Activated T-helper 17 cell treated with anti-CD3 and anti-CD28 coated beads, Interleukin-2, amount 50 U/mL, for 72 hours (primary cell): ENCODE measurements at regions not wholly inside any gene's neighbourhood (a gene's known extent, or its start where the extent isn't known, plus 50 kb on each side); places are given as distances from the start of the nearest gene placed in this dataset.
"Not testable (repeated sequence)": the region's sequence is repeated elsewhere in the genome, so short reads cannot be mapped to it uniquely, and the experiment has no call there.

Source experiments
- ATAC-seq: fragments of 150-1000 bp; cut with Tn5 transposase; replicated peaks from 2 replicates; pipeline ENCODE4 v1.10.0; 2021; ENCODE audit warnings: mild to moderate bottlenecking, moderate library complexity
- H3K27ac Mint-ChIP-seq: one replicate; pipeline ENCODE4 v1.8.0; 2022; ENCODE audit warnings: mixed read lengths
- H3K27me3 Mint-ChIP-seq: one replicate; pipeline ENCODE4 v1.8.0; 2022; ENCODE audit warnings: mixed read lengths
- H3K36me3 Mint-ChIP-seq: one replicate; pipeline ENCODE4 v1.8.0; 2022; ENCODE audit warnings: low read depth, mild to moderate bottlenecking, mixed read lengths
- H3K4me1 Mint-ChIP-seq: one replicate; pipeline ENCODE4 v1.8.0; 2022; ENCODE audit warnings: mixed read lengths
- H3K4me3 Mint-ChIP-seq: one replicate; pipeline ENCODE4 v1.8.0; 2022; ENCODE audit warnings: mild to moderate bottlenecking, mixed read lengths
- H3K9me3 Mint-ChIP-seq: one replicate; pipeline ENCODE4 v1.8.0; 2022; ENCODE audit warnings: mixed read lengths

DNA sequence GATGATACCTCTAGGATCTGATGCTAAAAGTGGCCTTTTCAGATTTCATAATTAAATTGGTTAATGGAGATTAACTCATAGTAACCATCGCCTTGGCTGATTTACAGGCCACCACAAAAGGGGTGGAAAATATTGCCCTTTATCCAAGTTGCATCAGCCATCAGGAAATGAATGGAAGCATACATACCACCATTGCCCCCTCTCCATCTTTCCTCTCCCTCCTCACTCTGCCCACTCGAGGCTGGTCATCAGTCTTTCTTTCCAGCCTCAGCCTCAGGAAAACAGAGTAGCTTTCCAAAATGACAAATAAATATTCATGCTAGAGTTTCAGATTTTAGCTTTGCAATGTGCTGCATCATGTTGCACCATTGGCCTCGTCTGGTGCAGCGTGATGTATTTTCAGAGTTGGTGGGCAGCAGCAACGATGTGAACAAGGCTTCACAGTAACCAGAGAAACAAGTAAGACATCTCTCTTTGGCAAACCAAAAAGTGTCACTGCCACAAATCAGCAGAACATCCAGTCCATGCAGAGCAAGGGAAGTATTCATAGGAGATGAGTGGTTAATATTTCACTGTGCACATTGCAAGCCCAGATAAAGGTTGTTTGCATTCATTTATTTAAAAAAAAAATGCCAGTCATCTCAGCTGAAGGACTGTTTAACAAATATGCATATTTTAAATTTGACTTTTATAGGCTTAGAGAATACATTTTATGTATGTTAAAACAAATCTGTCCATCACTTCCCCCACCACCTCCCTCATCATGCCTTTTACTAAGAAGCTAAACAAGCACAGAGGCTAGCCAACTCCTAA lies 136.7 kb upstream of the FAT3 start:
- ATAC-seq = no peak
- no peaks in the 10 kb centered on the region for H3K36me3 Mint-ChIP-seq
- H3K9me3 Mint-ChIP-seq = peaks cover 24% of the 10 kb centered on the region
- no peaks in the 10 kb centered on the region for H3K27me3 Mint-ChIP-seq
- H3K4me1 Mint-ChIP-seq = no peaks in the 10 kb centered on the region
- H3K27ac Mint-ChIP-seq = no peak overlapping the region
- no peak overlapping the region for H3K4me3 Mint-ChIP-seq

DNA sequence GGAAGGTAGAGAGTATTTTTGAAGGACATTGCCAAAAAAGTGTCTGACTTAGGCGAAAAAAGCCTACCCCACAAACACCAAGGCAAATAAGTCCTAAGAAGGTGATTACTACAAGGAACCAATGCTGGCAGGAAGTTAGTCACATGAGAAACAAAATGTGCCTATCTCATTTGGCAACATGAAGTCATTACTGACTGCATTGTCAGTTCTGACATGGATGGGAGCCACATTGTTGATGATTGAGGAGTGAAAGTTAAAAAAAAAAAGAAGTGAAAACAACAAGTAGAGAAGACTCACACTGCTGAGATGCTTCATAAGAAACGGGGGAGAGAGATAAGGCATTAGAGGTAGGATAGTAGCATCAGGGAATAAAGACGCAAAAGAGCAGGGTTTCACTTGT lies 141.5 kb upstream of the FAT3 start:
- ATAC-seq = no peak
- Mint-ChIP-seq H3K9me3 (peaks cover 11% of the 10 kb centered on the region), H3K36me3 (no peaks in the 10 kb centered on the region), H3K27ac (no peak overlapping the region), H3K27me3 (no peaks in the 10 kb centered on the region), H3K4me3 (no peak overlapping the region), H3K4me1 (no peaks in the 10 kb centered on the region)

DNA sequence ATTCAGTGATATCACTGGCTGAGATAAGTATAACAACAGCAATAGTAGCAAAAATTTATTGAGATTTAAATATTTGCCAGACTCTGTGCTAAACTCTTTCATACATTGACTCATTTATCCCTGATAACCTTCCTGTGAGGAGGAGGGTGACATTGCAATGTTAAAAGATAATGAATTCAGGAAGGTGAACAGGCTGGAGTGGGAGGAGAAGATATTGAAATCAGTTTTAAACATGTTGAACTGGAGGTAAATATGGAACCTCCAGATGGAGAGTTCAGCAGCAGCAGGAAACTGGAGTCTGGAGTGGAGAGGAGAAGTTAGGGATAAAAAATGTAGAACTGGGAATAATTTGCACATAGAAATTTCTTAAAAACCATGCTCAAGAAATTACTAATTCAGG lies 142.0 kb upstream of the FAT3 start:
- Mint-ChIP-seq H3K27ac (no peak overlapping the region), H3K4me1 (no peaks in the 10 kb centered on the region), H3K36me3 (no peaks in the 10 kb centered on the region), H3K9me3 (peaks cover 11% of the 10 kb centered on the region), H3K27me3 (no peaks in the 10 kb centered on the region), H3K4me3 (no peak overlapping the region)
- no peak for ATAC-seq

DNA sequence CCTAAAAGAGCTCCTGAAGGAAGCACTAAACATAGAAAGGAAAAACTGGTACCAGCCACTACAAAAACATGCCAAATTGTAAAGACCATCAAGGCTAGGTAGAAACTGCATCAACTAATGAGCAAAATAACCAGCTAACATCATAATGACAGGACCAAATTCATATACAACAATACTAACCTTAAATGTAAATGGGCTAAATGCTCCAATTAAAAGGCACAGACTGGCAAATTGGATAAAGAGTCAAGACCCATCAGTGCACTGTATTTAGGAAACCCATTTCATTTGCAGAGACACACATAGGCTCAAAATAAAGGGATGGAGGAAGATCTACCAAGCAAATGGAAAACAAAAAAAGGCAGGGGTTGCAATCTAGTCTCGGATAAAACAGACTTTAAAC lies 150.1 kb upstream of the FAT3 start:
- H3K4me3 Mint-ChIP-seq, H3K27me3 Mint-ChIP-seq, ATAC-seq, H3K4me1 Mint-ChIP-seq, H3K36me3 Mint-ChIP-seq, H3K27ac Mint-ChIP-seq: not testable (repeated sequence)
- peaks cover 15% of the 10 kb centered on the region for H3K9me3 Mint-ChIP-seq

DNA sequence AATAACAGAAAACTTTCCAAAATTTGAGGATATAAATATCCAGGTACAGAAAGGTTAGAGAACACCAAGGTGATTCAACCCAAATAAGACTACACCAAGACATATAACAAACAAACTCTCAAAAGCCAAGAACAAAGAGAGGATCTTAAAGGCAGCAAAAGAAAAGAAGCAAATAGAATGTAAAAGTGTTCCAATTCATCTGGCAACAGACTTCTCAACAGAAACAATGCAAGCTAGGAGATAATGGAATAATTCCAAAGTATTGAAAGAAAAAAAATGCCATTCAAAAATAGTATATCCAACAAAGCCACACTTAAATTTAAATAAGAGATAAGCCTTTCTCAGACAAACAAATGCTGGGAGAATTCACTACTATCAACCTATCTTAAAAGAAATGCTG lies 153.0 kb upstream of the FAT3 start:
- Mint-ChIP-seq H3K36me3 (no peaks in the 10 kb centered on the region), H3K4me3 (no peak overlapping the region)

DNA sequence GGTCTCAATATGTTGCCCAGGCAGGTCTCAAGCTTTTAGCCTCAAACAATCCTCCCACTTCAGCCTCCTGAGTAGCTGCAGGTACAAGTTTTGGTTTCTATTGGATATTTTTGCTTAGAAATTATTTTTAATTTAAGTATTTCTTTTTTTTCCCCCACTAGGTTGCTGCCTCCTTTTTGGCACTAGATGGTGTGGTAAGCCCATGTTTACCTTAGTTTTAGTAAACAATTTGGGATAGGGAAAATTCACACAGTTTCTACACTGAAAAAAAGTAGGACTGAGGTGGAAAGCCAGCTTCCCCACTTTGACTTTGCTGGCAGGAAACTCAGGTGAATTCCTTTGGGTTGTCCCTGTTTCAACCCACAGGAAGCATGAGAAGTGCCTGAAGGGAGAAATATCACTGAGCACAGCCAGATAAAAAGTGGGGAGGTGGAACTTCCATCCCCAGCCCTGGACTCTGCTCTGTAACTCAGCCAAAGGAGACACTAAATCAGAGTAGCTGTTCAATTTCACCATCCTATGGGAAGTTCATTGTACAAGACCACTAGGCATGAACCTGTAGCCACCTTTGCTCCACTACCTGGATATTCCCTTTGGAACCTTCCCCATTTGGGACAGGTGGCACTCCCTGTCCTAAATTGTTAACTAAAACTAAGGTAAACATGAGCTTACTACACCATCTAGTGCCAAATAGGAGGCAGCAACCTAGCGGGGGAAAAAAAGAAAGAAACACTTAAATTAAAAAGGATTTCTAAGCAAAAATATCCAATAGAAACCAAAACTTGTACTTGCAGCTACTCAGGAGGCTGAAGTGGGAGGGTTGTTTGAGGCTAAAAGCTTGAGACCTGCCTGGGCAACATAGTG lies 154.4 kb upstream of the FAT3 start:
- Mint-ChIP-seq H3K27me3 (no peaks in the 10 kb centered on the region), H3K9me3 (peaks cover 15% of the 10 kb centered on the region)
- ATAC-seq = no peak

More for the DNA sequence above, 153.0 kb upstream of the FAT3 start:
- no peak for ATAC-seq
- no peaks in the 10 kb centered on the region for H3K27me3 Mint-ChIP-seq
- H3K27ac Mint-ChIP-seq = no peak overlapping the region
- peaks cover 15% of the 10 kb centered on the region for H3K9me3 Mint-ChIP-seq
- no peaks in the 10 kb centered on the region for H3K4me1 Mint-ChIP-seq

DNA sequence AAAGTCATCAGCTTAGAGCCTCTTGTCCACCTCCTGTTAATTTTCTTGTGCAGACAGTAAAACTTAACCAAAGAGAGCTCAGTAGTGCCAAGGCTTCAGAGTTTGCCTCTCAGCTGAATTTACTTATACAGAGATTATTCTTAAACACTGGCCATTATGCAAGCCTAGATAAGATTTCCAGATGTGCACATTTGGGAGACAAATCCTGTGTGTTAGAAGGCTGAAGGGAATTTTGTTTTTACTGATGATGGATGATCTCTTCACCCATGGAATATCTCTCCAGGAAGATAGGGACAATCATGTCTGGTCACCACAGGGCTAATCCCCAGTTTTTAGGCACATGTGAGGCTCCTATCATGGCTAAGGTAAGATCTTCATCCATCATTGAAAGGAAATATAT lies 157.6 kb upstream of the FAT3 start:
- Mint-ChIP-seq H3K27ac (no peak overlapping the region), H3K4me3 (no peak overlapping the region), H3K4me1 (no peaks in the 10 kb centered on the region), H3K27me3 (no peaks in the 10 kb centered on the region), H3K36me3 (no peaks in the 10 kb centered on the region), H3K9me3 (peaks cover 16% of the 10 kb centered on the region)
- no peak for ATAC-seq

More for the DNA sequence above, 154.4 kb upstream of the FAT3 start:
- H3K36me3 Mint-ChIP-seq = no peaks in the 10 kb centered on the region
- H3K27ac Mint-ChIP-seq = no peak overlapping the region
- no peaks in the 10 kb centered on the region for H3K4me1 Mint-ChIP-seq
- no peak overlapping the region for H3K4me3 Mint-ChIP-seq

DNA sequence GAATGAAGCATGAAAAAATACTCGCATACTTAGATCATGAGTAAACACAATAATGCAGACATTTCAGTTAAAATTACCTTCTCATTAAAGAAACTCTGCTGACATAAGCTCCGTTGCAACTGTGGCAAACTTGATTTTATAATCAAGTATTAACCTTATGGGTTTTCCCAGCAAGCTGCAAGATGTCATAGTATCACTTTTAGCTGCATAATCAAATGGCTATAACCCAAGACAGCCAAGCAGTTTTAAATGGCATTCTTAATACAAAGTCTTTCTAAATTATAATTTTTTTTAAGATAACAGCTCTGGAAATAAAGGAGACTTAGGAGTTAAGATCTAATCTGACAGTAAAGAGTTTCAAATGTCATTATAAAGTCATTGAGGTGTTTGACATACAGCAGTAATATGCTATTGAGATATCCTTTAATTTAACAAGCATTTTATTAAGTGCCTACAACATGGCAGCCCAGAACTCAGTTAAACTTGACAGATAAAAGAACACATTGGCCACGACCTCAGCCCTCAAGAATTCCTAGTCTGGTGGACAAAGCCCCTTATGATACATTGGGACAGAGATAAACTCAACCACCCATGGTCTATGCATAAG lies 163.1 kb upstream of the FAT3 start:
- no peak for ATAC-seq
- Mint-ChIP-seq H3K36me3 (no peaks in the 10 kb centered on the region), H3K9me3 (peaks cover 22% of the 10 kb centered on the region), H3K27ac (no peak overlapping the region), H3K4me3 (no peak overlapping the region), H3K4me1 (no peaks in the 10 kb centered on the region), H3K27me3 (no peaks in the 10 kb centered on the region)

DNA sequence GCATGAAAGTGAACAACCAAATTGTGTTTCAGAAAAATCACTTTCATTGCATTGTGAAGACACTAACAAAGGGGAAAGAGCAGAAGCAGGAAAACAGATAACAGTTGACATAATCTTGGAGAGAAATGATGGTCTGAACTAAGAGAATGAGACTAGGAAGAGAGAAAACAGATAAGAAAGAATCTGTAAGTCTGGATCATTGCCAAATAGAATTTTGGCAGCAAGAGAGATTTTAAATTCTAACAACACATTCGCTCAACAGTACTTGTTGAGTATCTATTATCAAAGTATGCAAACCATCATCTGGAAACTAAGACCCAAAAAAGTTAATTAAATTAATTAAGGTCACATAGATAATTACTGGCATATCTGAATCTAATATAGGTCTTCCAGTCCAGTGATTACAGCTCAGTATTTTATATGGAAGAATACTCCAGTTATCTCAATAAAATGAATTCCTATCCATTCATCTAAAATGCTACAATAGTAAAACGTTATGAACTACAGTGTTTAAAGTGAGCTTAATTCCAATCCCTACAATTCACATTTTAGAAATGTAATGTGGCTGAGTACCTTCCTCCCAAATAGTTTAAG lies 166.7 kb upstream of the FAT3 start:
- H3K9me3 Mint-ChIP-seq = peaks cover 26% of the 10 kb centered on the region
- H3K27ac Mint-ChIP-seq = no peak overlapping the region
- H3K4me3 Mint-ChIP-seq = no peak overlapping the region
- no peaks in the 10 kb centered on the region for H3K36me3 Mint-ChIP-seq
- no peaks in the 10 kb centered on the region for H3K27me3 Mint-ChIP-seq
- H3K4me1 Mint-ChIP-seq = no peaks in the 10 kb centered on the region
- ATAC-seq = no peak

DNA sequence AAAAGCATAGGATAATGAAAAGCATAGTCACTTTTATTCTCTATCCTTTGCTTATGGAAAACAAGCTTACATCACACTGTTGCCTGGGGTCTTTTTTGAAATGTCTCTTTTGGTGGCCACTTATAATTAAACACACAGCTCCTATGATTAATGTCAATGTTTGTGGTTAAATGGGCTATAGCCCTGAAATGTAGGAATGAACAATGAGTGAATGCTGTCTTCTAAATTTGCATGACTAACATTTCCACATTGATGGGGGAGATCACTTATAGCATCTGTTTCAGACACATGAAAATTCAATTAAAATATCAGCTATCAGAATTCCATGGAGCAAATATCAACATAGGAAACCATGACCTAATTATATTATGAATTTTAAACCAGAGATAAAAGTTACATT lies 171.4 kb upstream of the FAT3 start:
- Mint-ChIP-seq H3K9me3 (peaks cover 14% of the 10 kb centered on the region), H3K27ac (no peak overlapping the region), H3K4me3 (no peak overlapping the region), H3K36me3 (no peaks in the 10 kb centered on the region), H3K4me1 (no peaks in the 10 kb centered on the region), H3K27me3 (no peaks in the 10 kb centered on the region)
- no peak for ATAC-seq

DNA sequence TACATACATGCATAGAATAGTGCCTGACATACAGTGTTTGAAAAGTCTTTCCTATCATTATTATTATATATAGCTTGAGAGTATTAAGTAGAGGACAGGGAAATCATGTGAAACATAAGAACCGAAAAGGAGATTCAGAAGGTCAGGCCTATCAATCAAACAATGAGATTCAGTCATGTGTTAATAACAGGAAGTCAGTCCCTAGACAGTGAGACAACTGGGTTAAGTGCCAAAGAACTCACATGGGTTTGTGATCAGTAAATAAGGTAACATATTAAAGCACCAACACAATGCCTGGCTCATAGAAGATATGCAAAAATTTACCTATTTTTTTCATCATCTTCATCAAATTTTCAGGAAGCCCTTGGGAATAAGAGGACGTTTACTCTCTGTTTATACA lies 174.3 kb upstream of the FAT3 start:
- H3K27me3 Mint-ChIP-seq = no peaks in the 10 kb centered on the region
- no peaks in the 10 kb centered on the region for H3K4me1 Mint-ChIP-seq
- H3K36me3 Mint-ChIP-seq = no peaks in the 10 kb centered on the region
- no peak overlapping the region for H3K4me3 Mint-ChIP-seq
- H3K27ac Mint-ChIP-seq = no peak overlapping the region
- ATAC-seq = no peak
- no peaks in the 10 kb centered on the region for H3K9me3 Mint-ChIP-seq

DNA sequence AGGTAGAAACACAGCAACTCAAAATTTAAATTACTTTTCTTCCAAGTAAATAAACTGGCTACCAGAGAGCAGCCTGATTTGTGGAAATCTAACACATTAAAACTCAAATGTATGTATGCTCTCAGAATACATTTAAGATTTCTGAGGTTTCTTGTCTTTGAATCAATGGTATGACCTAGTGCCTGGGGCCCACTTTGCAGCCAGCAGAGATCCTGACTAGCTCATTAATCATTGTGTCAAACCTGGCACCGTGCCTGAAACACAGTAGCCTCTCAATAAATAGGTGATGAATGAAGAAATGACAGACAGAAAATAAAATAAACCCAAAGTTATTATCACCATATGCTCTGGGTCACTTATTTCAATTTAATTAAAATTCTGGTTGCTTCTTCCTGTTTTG lies 176.2 kb upstream of the FAT3 start:
- no peaks in the 10 kb centered on the region for H3K9me3 Mint-ChIP-seq
- H3K36me3 Mint-ChIP-seq = no peaks in the 10 kb centered on the region
- no peak overlapping the region for H3K27ac Mint-ChIP-seq
- no peaks in the 10 kb centered on the region for H3K27me3 Mint-ChIP-seq
- no peak for ATAC-seq
- H3K4me3 Mint-ChIP-seq = no peak overlapping the region
- no peaks in the 10 kb centered on the region for H3K4me1 Mint-ChIP-seq

DNA sequence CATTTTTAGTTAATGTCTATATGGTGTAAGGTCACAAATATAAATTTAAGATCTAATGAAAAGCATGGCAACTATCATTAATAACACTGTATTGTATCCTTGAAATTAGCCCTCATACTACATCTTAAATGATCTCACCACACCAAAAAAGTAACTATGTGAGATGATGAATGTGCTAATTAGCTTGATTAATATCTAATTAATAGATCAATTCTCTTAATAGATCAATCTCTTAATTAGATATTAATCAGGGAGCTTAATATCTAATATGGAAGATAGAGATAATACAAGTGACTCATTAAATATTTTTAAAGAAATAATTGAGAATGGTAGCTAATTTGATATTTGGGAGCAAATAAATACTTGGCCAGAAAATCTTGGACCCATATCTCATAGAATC lies 178.5 kb upstream of the FAT3 start:
- Mint-ChIP-seq H3K36me3 (no peaks in the 10 kb centered on the region), H3K27ac (no peak overlapping the region), H3K27me3 (no peaks in the 10 kb centered on the region), H3K9me3 (no peaks in the 10 kb centered on the region), H3K4me1 (no peaks in the 10 kb centered on the region), H3K4me3 (no peak overlapping the region)
- no peak for ATAC-seq

DNA sequence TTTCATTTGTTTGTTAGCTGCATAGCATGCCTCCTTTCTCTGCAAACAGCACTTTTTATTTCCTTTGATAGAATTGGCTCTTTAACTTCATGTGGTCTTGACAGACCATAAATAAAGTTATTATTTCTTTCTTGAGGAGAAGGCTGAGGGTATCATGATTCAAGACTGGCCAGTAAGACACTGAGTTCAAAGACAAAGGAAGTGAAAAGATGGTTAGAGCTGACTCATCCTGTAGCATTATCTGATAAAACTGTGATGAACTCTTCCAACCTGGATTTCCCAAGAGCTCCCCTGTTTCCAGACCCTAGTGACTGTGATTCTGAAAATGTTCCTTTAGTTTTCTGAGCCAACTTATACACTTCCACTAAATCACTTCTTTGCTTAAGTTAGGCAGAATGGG lies 179.3 kb upstream of the FAT3 start:
- Mint-ChIP-seq H3K9me3 (no peaks in the 10 kb centered on the region), H3K27ac (no peak overlapping the region), H3K4me3 (no peak overlapping the region), H3K4me1 (no peaks in the 10 kb centered on the region), H3K27me3 (no peaks in the 10 kb centered on the region), H3K36me3 (no peaks in the 10 kb centered on the region)
- no peak for ATAC-seq
